ENCODE measurements at regions not wholly inside any gene's neighbourhood (a gene's known extent, or its start where the extent isn't known, plus 50 kb on each side); places are given as distances from the start of the nearest gene placed in this dataset.

- Mint-ChIP-seq H3K9me3 (no peaks in the 10 kb centered on the region), H3K27me3 (peaks cover 3% of the 10 kb centered on the region), H3K4me1 (ENCODE audit: low read depth) (no peaks in the 10 kb centered on the region), H3K27ac (no peak overlapping the region), H3K36me3 (ENCODE audit: low read depth) (no peaks in the 10 kb centered on the region), H3K4me3 (no peak overlapping the region)
- no peak for DNase-seq
- ATAC-seq: no peak
- intact Hi-C loops (cut with micrococcal nuclease): no loop called here
- POLR2A ChIA-PET: no interaction called here
- CTCF ChIA-PET: interaction anchor here (0.8 to 1.4 kb wide), 3 partner anchors 14 to 222 kb away, joined by 3 read pairs; no protein-coding TSS in a partner anchor
- TF ChIP-seq, protein P1, sequence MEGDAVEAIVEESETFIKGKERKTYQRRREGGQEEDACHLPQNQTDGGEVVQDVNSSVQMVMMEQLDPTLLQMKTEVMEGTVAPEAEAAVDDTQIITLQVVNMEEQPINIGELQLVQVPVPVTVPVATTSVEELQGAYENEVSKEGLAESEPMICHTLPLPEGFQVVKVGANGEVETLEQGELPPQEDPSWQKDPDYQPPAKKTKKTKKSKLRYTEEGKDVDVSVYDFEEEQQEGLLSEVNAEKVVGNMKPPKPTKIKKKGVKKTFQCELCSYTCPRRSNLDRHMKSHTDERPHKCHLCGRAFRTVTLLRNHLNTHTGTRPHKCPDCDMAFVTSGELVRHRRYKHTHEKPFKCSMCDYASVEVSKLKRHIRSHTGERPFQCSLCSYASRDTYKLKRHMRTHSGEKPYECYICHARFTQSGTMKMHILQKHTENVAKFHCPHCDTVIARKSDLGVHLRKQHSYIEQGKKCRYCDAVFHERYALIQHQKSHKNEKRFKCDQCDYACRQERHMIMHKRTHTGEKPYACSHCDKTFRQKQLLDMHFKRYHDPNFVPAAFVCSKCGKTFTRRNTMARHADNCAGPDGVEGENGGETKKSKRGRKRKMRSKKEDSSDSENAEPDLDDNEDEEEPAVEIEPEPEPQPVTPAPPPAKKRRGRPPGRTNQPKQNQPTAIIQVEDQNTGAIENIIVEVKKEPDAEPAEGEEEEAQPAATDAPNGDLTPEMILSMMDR (IDR thresholded peaks at IDR 0.05): no peak
Measured at GRCh38 chr9:73079326-73079725, 72.3 kb upstream of the ANXA1 start.

DNA sequence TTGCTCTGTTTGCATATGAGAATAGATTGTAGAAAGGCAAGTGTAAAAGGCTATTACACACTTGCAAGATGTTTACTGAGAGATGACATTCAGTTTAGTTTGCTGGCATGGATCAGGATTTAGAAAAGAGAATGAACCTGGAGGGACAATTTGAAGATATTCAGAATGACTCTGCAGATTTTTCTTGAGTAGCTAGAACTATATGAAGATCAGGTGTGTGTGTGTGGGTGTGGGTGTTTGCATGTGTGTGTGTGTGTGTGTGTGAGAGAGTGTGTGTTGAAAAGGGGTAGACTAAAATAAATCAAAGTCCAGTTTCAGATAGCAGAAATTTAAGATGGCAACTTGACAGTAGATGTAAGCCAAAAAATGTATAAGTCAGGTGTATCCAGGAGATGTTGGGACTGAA, 74.0 kb upstream of the ANXA1 start:
- H3K36me3 Mint-ChIP-seq (ENCODE audit: low read depth): no peaks in the 10 kb centered on the region
- H3K27me3 Mint-ChIP-seq: peaks cover 7% of the 10 kb centered on the region
- TF ChIP-seq, protein P1 (IDR thresholded peaks at IDR 0.05): no peak
- ATAC-seq (no peak), DNase-seq (no peak)
- no peak overlapping the region for H3K4me3 Mint-ChIP-seq
- no peaks in the 10 kb centered on the region for H3K9me3 Mint-ChIP-seq
- ChIA-PET POLR2A (no interaction called here), CTCF (interaction anchor here (0.6 to 1.1 kb wide), 2 partner anchors 24 to 226 kb away, joined by 3 read pairs; no protein-coding TSS in a partner anchor)
- H3K4me1 Mint-ChIP-seq (ENCODE audit: low read depth): no peaks in the 10 kb centered on the region
- intact Hi-C loops (cut with micrococcal nuclease): no loop called here
- no peak overlapping the region for H3K27ac Mint-ChIP-seq

- ChIA-PET POLR2A (no interaction called here), CTCF (no interaction called here)
- DNase-seq (no peak), ATAC-seq (no peak)
- Mint-ChIP-seq H3K9me3 (no peaks in the 10 kb centered on the region), H3K36me3 (ENCODE audit: low read depth) (no peaks in the 10 kb centered on the region), H3K4me1 (ENCODE audit: low read depth) (no peaks in the 10 kb centered on the region), H3K27ac (no peak overlapping the region), H3K27me3 (peaks cover 11% of the 10 kb centered on the region), H3K4me3 (no peak overlapping the region)
- TF ChIP-seq, protein P1 (IDR thresholded peaks at IDR 0.05): no peak
- intact Hi-C loops (cut with micrococcal nuclease): no loop called here
Measured at GRCh38 chr9:73076970-73077369, 74.7 kb upstream of the ANXA1 start.

DNA sequence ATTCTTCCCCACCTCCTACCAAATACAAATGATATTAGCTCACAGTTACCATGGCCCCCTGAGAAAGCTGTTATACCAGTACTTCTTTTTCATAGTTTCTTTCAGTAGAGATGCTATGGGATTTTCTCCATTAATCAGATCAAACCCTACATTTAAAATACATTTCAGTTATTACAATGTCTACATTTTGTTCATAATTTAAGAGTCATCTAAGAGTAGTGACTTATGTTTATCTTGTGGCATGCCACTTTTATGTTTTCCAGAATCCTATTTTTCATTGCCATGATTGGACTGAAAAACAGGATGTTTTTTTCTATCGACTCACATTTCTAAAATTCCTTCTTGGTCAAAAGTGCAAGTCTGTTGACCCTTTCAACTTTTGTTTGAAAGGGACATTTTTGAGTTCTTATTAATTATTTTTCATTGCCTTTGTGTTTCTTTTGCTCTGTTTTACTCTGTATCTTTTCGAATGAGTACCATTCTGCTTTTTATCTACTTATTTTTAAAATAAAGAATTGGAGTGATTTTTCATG, 77.4 kb upstream of the ANXA1 start:
- Mint-ChIP-seq H3K4me1 (ENCODE audit: low read depth) (no peaks in the 10 kb centered on the region), H3K9me3 (no peaks in the 10 kb centered on the region), H3K27ac (no peak overlapping the region), H3K36me3 (ENCODE audit: low read depth) (no peaks in the 10 kb centered on the region), H3K27me3 (peaks cover 20% of the 10 kb centered on the region), H3K4me3 (no peak overlapping the region)
- intact Hi-C loops (cut with micrococcal nuclease): no loop called here
- ATAC-seq (no peak), DNase-seq (no peak)
- TF ChIP-seq, protein P1 (IDR thresholded peaks at IDR 0.05): no peak
- ChIA-PET CTCF (interaction anchor here (1.0 to 1.9 kb wide), 2 partner anchors 8 to 33 kb away, joined by 4 read pairs; no protein-coding TSS in a partner anchor), POLR2A (no interaction called here)

DNA sequence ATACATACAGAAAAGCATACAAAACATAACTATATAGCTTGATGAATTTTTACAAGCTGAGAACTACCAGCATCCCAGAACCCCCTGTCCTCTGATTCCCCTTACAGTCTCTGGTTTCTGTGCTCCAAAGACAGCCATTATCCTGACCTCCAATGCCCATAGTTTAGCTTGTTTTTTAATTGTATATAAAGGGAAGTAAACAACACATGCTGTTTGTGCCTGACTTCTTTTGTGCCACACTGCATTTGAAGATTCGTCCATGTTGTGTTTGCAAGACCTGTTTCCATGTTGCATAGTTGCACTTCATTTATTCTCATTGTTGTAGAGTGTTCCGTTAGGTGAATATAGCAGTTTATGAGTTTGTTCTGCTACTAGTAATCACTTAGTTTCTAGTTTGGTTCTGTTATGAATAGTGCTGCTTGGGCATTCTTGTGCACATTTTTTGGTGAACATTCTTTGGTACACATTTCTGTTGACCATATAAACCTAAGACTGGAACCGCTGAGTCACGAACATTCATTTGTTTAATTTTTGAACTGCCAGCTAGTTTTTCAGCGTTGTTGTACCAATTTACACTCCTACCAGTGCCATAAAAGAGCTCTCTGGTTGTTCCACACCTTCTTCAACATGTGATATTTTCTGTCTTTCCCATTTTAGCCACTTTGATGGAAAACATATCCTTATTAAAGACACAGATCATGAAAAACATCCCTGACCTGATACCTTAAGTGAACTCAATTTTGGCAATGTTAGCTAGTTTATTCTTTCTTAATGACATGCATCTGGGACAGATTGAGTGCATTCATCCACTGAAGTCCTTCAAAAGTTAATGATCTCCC, 78.1 kb upstream of the ANXA1 start:
- CTCF ChIA-PET: interaction anchor here (1.0 to 1.9 kb wide), 2 partner anchors 9 to 34 kb away, joined by 4 read pairs; no protein-coding TSS in a partner anchor
- no peaks in the 10 kb centered on the region for H3K9me3 Mint-ChIP-seq
- DNase-seq (no peak), ATAC-seq (no peak)
- intact Hi-C loops (cut with micrococcal nuclease): no loop called here
- H3K4me1 Mint-ChIP-seq (ENCODE audit: low read depth): no peaks in the 10 kb centered on the region
- H3K27ac Mint-ChIP-seq: no peak overlapping the region
- H3K36me3 Mint-ChIP-seq (ENCODE audit: low read depth): no peaks in the 10 kb centered on the region
- POLR2A ChIA-PET: interaction anchor here (0.5 kb wide), 1 partner anchor 71 kb away, joined by 3 read pairs; no protein-coding TSS in a partner anchor
- no peak overlapping the region for H3K4me3 Mint-ChIP-seq
- TF ChIP-seq, protein P1 (IDR thresholded peaks at IDR 0.05): no peak
- H3K27me3 Mint-ChIP-seq: peaks cover 23% of the 10 kb centered on the region

All from activated CD8-positive, alpha-beta T cell treated with anti-CD3 and anti-CD28 coated beads for 36 hours (primary cell).